ENCODE measurements at regions not wholly inside any gene's neighbourhood (a gene's known extent, or its start where the extent isn't known, plus 50 kb on each side); places are given as distances from the start of the nearest gene placed in this dataset.
A peak's percentile ranks its signal among the peaks of the same experiment; 100 is the strongest.

DNA sequence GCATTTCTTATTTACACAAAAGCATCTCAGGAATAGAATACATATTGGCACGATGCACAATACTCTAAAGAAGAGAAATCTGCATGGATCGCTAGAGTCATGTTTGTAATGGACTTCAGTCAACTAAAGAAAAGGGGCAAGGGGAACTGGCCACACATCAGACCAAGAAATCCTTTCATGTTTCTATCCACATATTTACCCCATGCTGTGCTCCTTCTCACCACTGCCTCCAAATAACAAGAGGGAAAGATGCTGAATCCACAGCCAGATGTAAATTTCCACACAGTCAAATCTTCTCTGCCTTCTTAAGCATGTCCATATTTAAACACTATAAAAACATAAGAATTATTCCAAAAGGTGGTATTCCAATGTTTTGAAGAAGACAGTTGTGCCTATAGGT lies 67.6 kb downstream of the COX18 start:
- Histone ChIP-seq H3K36me3 (no peaks in the 10 kb centered on the region), H3K27ac (no peak overlapping the region), H3K27me3 (no peaks in the 10 kb centered on the region), H3K9me3 (no peaks in the 10 kb centered on the region), H3K4me3 (no peak overlapping the region), H3K4me1 (no peaks in the 10 kb centered on the region)
- DNase-seq: no peak
- no peak for ATAC-seq (ENCODE audit: low FRiP score in 2 of 2)
- TF ChIP-seq POLR2A (IDR thresholded peaks at IDR 0.05) (no peak), EP300 (IDR thresholded peaks at IDR 0.05) (no peak), POLR2AphosphoS5 (IDR thresholded peaks at IDR 0.05) (no peak)
- TF ChIP-seq, protein P1, sequence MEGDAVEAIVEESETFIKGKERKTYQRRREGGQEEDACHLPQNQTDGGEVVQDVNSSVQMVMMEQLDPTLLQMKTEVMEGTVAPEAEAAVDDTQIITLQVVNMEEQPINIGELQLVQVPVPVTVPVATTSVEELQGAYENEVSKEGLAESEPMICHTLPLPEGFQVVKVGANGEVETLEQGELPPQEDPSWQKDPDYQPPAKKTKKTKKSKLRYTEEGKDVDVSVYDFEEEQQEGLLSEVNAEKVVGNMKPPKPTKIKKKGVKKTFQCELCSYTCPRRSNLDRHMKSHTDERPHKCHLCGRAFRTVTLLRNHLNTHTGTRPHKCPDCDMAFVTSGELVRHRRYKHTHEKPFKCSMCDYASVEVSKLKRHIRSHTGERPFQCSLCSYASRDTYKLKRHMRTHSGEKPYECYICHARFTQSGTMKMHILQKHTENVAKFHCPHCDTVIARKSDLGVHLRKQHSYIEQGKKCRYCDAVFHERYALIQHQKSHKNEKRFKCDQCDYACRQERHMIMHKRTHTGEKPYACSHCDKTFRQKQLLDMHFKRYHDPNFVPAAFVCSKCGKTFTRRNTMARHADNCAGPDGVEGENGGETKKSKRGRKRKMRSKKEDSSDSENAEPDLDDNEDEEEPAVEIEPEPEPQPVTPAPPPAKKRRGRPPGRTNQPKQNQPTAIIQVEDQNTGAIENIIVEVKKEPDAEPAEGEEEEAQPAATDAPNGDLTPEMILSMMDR (IDR thresholded peaks at IDR 0.05): no peak
- 76 to 80% methylated on average over 2 of the region's 2 CpGs for WGBS, 2 donors

DNA sequence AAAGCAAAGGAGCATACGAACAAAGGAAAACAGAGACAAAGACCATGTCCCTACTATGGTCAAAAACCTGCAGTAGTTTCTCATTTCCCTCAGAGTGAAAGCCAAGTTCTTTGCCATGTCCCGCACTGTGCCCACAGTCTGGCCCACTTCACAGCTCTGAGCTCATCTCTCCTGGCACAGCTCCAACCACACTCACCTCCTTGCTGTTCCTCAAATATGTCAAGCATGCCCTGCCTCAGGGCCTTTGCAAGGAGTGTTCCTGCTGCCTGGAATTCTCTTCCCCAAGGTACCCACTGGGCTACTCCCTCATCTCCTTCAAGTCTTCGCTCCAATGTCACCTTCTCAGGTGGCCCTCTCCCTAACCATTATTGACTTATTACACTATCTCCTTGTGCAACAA lies 72.1 kb downstream of the COX18 start:
- no peak for ATAC-seq (ENCODE audit: low FRiP score in 2 of 2)
- DNase-seq: peak in 1 of 2 donors; percentile 51
- no peak for TF ChIP-seq EP300 (IDR thresholded peaks at IDR 0.05)
- TF ChIP-seq, protein P1 (IDR thresholded peaks at IDR 0.05): no peak
- TF ChIP-seq POLR2AphosphoS5 (IDR thresholded peaks at IDR 0.05): no peak
- no peak for TF ChIP-seq POLR2A (IDR thresholded peaks at IDR 0.05)
- H3K27me3 ChIP-seq: no peaks in the 10 kb centered on the region
- H3K9me3 ChIP-seq: no peaks in the 10 kb centered on the region
- WGBS, 2 donors: 78 to 81% methylated on average over 3 of the region's 3 CpGs
- H3K4me3 ChIP-seq: no peak overlapping the region
- H3K27ac ChIP-seq: no peak overlapping the region
- no peaks in the 10 kb centered on the region for H3K36me3 ChIP-seq
- H3K4me1 ChIP-seq: no peaks in the 10 kb centered on the region

DNA sequence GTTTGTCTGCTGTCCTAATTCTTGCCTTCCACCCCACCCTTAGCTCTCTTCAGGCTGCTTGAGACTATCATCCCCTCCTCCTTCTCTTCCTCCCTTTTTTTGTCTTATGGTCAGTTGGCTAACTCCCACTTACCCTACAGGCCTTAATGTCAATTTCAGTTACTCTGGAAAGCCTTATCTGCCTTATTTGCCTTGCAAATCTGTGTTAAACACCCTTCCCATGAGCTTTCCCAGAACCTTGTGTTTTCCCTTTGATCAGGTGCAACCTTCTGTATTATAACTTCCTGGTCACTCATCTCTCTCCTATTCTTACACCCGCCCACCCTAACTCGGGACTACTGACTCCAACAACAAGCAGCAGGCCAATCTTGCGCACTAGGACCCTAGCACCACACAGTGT lies 74.8 kb downstream of the COX18 start:
- DNase-seq: no peak
- TF ChIP-seq, protein P1 (IDR thresholded peaks at IDR 0.05): no peak
- no peak for TF ChIP-seq EP300 (IDR thresholded peaks at IDR 0.05)
- no peak for TF ChIP-seq POLR2AphosphoS5 (IDR thresholded peaks at IDR 0.05)
- TF ChIP-seq POLR2A (IDR thresholded peaks at IDR 0.05): no peak
- Histone ChIP-seq H3K27ac (no peak overlapping the region), H3K36me3 (no peaks in the 10 kb centered on the region), H3K4me3 (no peak overlapping the region), H3K4me1 (no peaks in the 10 kb centered on the region), H3K27me3 (no peaks in the 10 kb centered on the region), H3K9me3 (no peaks in the 10 kb centered on the region)
- ATAC-seq (ENCODE audit: low FRiP score in 2 of 2): no peak
- 86 to 92% methylated on average over 3 of the region's 3 CpGs for WGBS, 2 donors

DNA sequence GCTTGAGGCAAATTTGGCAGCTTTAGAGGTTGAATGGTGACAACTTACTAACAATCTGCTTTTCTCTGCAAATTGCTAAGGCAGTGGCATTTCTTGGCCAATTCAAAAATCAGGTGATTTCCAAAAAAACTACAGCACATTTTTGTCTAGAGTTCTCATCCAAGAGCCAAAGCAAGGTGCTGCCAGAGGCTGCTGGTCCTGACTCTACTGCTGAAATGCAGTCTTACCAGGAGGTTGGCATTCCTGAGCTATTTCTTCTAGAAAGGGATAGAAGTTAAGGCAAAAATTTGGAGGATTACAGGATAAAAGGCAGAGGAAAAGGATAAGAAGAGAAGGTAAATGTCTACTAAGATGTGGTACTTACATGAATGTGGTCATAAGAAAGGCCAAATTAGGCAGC lies 75.6 kb downstream of the COX18 start:
- Histone ChIP-seq H3K36me3 (no peaks in the 10 kb centered on the region), H3K4me3 (no peak overlapping the region), H3K27me3 (no peaks in the 10 kb centered on the region), H3K4me1 (no peaks in the 10 kb centered on the region), H3K27ac (no peak overlapping the region), H3K9me3 (no peaks in the 10 kb centered on the region)
- ATAC-seq (ENCODE audit: low FRiP score in 2 of 2) (no peak), DNase-seq (no peak)
- TF ChIP-seq POLR2A (IDR thresholded peaks at IDR 0.05): no peak
- no peak for TF ChIP-seq POLR2AphosphoS5 (IDR thresholded peaks at IDR 0.05)
- TF ChIP-seq, protein P1 (IDR thresholded peaks at IDR 0.05): no peak

DNA sequence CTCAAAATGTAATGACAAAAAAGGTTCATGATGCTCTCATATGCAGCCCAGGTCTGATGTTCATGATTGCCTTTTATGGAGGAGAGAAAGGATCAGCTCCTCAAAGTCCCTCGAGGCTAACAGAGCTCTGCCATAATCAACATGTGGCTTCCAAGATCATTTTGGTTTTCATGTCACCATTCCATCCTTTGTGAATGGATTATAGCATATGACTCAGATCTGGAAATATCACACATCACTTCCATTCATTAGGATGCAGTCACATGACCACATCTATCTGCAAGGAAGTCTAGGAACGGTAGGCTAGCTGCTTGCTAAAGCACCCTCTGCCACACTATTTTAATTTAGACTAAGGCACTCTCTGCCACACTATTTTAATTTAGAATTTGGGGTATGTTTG lies 77.6 kb downstream of the COX18 start:
- ATAC-seq (ENCODE audit: low FRiP score in 2 of 2) (no peak), DNase-seq (no peak)
- Histone ChIP-seq H3K4me1 (no peaks in the 10 kb centered on the region), H3K9me3 (no peaks in the 10 kb centered on the region), H3K4me3 (no peak overlapping the region), H3K27me3 (no peaks in the 10 kb centered on the region), H3K27ac (no peak overlapping the region), H3K36me3 (no peaks in the 10 kb centered on the region)
- WGBS, 2 donors: 52 to 68% methylated on average over 2 of the region's 2 CpGs
- TF ChIP-seq POLR2AphosphoS5 (IDR thresholded peaks at IDR 0.05) (no peak), POLR2A (IDR thresholded peaks at IDR 0.05) (no peak), EP300 (IDR thresholded peaks at IDR 0.05) (no peak)
- TF ChIP-seq, protein P1 (IDR thresholded peaks at IDR 0.05): no peak

Data from upper lobe of left lung (tissue), 6 donors.